Adrenal gland (tissue), 5 donors: ENCODE measurements at regions not wholly inside any gene's neighbourhood (a gene's known extent, or its start where the extent isn't known, plus 50 kb on each side); places are given as distances from the start of the nearest gene placed in this dataset.

Source experiments
- POLR2A ChIP-seq, 2 donors: fragments of 450-650 bp; IDR thresholded peaks; one replicate each; pipeline ENCODE4 v1.6.1; 2017; ENCODE audit warnings: antibody characterized with exemption in 2 of 2, mild to moderate bottlenecking in 2 of 2, moderate library complexity in 1 of 2
- TF ChIP-seq, protein P1 (sequence below), 6 experiments: fragments of 450-650 bp in 4 of 6; fragments of 200-600 bp in 2 of 6; sonication (generic) in 1 of 6; IDR thresholded peaks; 1 replicate in 5 of 6; 2 replicates in 1 of 6; pipeline versions ENCODE4 v1.5.1 to v1.8.0; 2016 to 2021; ENCODE audit warnings: antibody characterized with exemption in 6 of 6, mild to moderate bottlenecking in 2 of 6, moderate library complexity in 1 of 6
- donor health status: DM: no; HTN: no; CAD: no.

DNA sequence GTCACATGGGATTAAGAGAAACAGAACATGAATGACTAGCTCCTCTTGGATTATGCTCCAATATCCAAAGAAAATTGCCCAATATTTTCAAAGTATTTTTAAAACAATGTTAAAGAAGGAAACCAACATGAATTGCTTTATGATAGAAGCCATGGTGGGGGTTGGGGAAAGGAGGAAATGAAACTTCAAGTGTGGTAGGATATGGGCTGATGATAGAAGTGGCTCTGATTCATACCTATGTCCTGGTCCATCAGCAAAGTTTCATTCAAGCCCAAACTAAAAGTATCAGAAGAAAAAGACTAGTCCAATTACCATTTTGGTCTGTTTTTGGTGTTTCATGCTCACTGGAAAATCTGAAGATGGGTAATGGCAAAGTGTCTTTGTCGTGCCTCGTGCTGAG, 104.2 kb upstream of the PROX1 start:
- TF ChIP-seq, protein P1, sequence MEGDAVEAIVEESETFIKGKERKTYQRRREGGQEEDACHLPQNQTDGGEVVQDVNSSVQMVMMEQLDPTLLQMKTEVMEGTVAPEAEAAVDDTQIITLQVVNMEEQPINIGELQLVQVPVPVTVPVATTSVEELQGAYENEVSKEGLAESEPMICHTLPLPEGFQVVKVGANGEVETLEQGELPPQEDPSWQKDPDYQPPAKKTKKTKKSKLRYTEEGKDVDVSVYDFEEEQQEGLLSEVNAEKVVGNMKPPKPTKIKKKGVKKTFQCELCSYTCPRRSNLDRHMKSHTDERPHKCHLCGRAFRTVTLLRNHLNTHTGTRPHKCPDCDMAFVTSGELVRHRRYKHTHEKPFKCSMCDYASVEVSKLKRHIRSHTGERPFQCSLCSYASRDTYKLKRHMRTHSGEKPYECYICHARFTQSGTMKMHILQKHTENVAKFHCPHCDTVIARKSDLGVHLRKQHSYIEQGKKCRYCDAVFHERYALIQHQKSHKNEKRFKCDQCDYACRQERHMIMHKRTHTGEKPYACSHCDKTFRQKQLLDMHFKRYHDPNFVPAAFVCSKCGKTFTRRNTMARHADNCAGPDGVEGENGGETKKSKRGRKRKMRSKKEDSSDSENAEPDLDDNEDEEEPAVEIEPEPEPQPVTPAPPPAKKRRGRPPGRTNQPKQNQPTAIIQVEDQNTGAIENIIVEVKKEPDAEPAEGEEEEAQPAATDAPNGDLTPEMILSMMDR (IDR thresholded peaks at IDR 0.05): no peak
- no peak for TF ChIP-seq POLR2A (IDR thresholded peaks at IDR 0.05)
